BJ (cell line): ENCODE measurements at regions not wholly inside any gene's neighbourhood (a gene's known extent, or its start where the extent isn't known, plus 50 kb on each side); places are given as distances from the start of the nearest gene placed in this dataset.
"Not testable (repeated sequence)": the region's sequence is repeated elsewhere in the genome, so short reads cannot be mapped to it uniquely, and the experiment has no call there.

ENCODE experiments used
- CTCF ChIA-PET: fragments of 350-600 bp; formaldehyde crosslinking; extraction: SDS; loops from one replicate; lab custom pipeline; 2021; ENCODE audit warnings: antibody characterized with exemption, inconsistent platforms; lab: Yijun Ruan, JAX
- POLR2A ChIA-PET: fragments of 300-600 bp; sonication (Branson Sonifier 250); formaldehyde crosslinking; extraction: SDS; loops from one replicate; lab custom pipeline; 2021; ENCODE audit warnings: antibody characterized with exemption; lab: Charles Lee
- DNase-seq: peaks from one replicate; pipeline ENCODE4 v3.0.0-alpha.2; 2011; ENCODE audit warnings: low read depth
- H3K27me3 ChIP-seq: 2 replicates; pipeline ENCODE4 v1.6.0; 2011; ENCODE audit warnings: low read length; ENCODE audit not compliant: control insufficient read depth, insufficient read depth
- H3K36me3 ChIP-seq: 2 replicates; pipeline ENCODE4 v1.5.1; 2011; ENCODE audit warnings: low read length; ENCODE audit not compliant: control insufficient read depth, insufficient read depth
- H3K4me3 ChIP-seq: 2 replicates; pipeline ENCODE4 v1.5.1; 2011; ENCODE audit warnings: low read depth, mild to moderate bottlenecking, control low read depth, low read length
- TF ChIP-seq, protein P1 (sequence below): IDR thresholded peaks from 2 replicates; pipeline ENCODE4 v1.5.1; 2011; ENCODE audit warnings: low read depth, mild to moderate bottlenecking, control low read depth, inconsistent platforms, low read length, moderate library complexity; ENCODE audit not compliant: insufficient read depth

DNA sequence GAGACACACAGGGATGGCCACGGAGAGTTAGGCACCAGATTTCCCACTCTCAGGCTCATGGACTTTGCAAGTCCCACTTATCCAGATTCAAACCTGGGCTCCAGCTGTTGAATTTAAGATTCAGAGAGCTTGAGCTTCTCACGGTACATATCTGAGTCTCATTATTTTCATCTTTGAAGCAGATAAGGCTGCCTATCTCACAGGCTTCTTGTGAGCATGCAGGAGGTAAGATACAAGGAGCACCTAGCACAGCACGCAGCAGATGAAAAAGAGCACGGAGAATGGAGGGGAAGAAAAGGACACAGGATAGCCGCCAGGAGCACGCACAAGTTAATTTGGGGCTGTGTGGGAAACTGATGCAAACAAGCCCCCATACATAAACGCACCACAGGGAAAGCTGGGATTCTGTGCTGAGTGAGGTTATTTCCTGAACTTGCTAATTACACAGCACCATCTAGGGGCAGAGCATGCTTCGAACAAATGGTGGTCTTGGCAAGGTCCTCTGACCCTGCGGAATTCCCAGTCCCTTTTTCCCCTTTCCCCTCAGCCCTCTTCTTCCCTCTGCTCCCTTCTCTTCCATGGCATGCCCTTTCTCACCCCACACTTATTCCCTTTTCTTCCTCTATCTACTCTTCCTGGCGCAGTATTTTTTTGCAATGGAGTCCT, 134.7 kb upstream of the VANGL1 start:
- Histone ChIP-seq H3K36me3 (no peaks in the 10 kb centered on the region), H3K27me3 (no peaks in the 10 kb centered on the region), H3K4me3 (no peak overlapping the region)
- TF ChIP-seq, protein P1, sequence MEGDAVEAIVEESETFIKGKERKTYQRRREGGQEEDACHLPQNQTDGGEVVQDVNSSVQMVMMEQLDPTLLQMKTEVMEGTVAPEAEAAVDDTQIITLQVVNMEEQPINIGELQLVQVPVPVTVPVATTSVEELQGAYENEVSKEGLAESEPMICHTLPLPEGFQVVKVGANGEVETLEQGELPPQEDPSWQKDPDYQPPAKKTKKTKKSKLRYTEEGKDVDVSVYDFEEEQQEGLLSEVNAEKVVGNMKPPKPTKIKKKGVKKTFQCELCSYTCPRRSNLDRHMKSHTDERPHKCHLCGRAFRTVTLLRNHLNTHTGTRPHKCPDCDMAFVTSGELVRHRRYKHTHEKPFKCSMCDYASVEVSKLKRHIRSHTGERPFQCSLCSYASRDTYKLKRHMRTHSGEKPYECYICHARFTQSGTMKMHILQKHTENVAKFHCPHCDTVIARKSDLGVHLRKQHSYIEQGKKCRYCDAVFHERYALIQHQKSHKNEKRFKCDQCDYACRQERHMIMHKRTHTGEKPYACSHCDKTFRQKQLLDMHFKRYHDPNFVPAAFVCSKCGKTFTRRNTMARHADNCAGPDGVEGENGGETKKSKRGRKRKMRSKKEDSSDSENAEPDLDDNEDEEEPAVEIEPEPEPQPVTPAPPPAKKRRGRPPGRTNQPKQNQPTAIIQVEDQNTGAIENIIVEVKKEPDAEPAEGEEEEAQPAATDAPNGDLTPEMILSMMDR = peak; percentile 71
- ChIA-PET CTCF (interaction anchor here (0.7 to 3.6 kb wide), 14 partner anchors 11 to 393 kb away, joined by 3 to 19 read pairs (median 4); no protein-coding TSS in a partner anchor), POLR2A (no interaction called here)
- no peak for DNase-seq

- Histone ChIP-seq H3K4me3 (no peak overlapping the region), H3K27me3 (no peaks in the 10 kb centered on the region), H3K36me3 (no peaks in the 10 kb centered on the region)
- TF ChIP-seq, protein P1 = no peak
- ChIA-PET POLR2A (no interaction called here), CTCF (interaction anchor here (0.9 to 3.6 kb wide), 13 partner anchors 11 to 393 kb away, joined by 3 to 19 read pairs (median 4); no protein-coding TSS in a partner anchor)
- DNase-seq = no peak
Measured at GRCh38 chr1:115506518-115506917, 135.3 kb upstream of the VANGL1 start.

- TF ChIP-seq, protein P1 = no peak
- Histone ChIP-seq H3K4me3 (no peak overlapping the region), H3K36me3 (no peaks in the 10 kb centered on the region), H3K27me3 (no peaks in the 10 kb centered on the region)
- POLR2A ChIA-PET = no interaction called here
- no peak for DNase-seq
- CTCF ChIA-PET = interaction anchor here (0.6 to 3.6 kb wide), 4 partner anchors 37 to 1178 kb away, joined by 3 to 19 read pairs (median 3); no protein-coding TSS in a partner anchor
Measured at GRCh38 chr1:115505148-115505571, 136.6 kb upstream of the VANGL1 start.

GRCh38 chr1:115502183-115502582, 139.6 kb upstream of the VANGL1 start:
- POLR2A ChIA-PET, H3K36me3 ChIP-seq, H3K27me3 ChIP-seq, DNase-seq, CTCF ChIA-PET, H3K4me3 ChIP-seq: not testable (repeated sequence)

- ChIA-PET POLR2A (no interaction called here), CTCF (no interaction called here)
- no peak overlapping the region for H3K4me3 ChIP-seq
- H3K27me3 ChIP-seq = no peaks in the 10 kb centered on the region
- TF ChIP-seq, protein P1 = no peak
- DNase-seq = no peak
- no peaks in the 10 kb centered on the region for H3K36me3 ChIP-seq
Measured at GRCh38 chr1:115501476-115501875, 140.3 kb upstream of the VANGL1 start.
